NCI-H82 (cell line): ENCODE measurements at regions not wholly inside any gene's neighbourhood (a gene's known extent, or its start where the extent isn't known, plus 50 kb on each side); places are given as distances from the start of the nearest gene placed in this dataset.
"Not testable (repeated sequence)": the region's sequence is repeated elsewhere in the genome, so short reads cannot be mapped to it uniquely, and the experiment has no call there.

Source experiments
- DNase-seq: peaks from one replicate; lab custom pipeline; 2025; lab: John Stamatoyannopoulos, UW

GRCh38 chr16:51255349-51255972 lies 104.4 kb upstream of the SALL1 start:
- DNase-seq, result no peak

DNA sequence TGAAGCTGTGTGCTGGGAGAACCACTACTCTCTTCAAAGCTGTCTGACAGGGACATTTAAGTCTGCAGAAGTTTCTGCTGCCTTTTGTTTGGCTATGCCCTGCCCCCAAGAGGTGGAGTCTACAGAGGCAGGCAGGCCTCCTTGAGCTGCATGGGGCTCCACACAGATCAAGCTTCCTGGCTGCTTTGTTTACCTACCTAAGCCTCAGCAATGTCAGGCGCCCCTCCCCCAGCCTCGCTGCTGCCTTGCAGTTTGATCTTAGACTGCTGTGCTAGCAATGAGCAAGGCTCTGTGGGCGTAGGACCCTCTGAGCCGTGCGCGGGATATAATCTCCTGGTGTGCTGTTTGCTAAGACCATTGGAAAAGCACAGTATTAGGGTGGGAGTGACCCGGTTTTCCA lies 103.3 kb upstream of the SALL1 start:
- DNase-seq, result not testable (repeated sequence)

DNA sequence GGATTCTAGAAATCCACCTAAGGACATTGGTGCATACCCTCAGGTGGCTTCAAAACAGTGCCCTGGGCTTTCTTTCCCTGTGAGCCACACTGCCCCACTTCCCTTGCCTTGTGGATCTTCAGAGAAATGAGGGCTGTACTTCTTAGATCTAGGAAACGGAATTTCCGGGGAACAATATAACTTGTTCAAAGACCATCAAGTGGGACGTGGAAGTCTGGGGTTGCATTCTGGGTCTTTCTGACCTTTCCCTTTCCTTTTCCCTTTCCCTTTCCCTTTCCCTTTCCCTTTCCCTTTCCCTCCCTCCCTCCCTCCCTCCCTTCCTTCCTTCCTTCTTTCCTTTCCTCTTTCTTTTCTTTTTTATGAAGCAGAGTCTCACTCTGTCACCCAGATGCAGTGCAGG lies 97.1 kb upstream of the SALL1 start:
- no peak for DNase-seq

- DNase-seq, result no peak
Measured at GRCh38 chr16:51245658-51245995, 94.6 kb upstream of the SALL1 start.

GRCh38 chr16:51244887-51245657 lies 94.0 kb upstream of the SALL1 start:
- no peak for DNase-seq

DNA sequence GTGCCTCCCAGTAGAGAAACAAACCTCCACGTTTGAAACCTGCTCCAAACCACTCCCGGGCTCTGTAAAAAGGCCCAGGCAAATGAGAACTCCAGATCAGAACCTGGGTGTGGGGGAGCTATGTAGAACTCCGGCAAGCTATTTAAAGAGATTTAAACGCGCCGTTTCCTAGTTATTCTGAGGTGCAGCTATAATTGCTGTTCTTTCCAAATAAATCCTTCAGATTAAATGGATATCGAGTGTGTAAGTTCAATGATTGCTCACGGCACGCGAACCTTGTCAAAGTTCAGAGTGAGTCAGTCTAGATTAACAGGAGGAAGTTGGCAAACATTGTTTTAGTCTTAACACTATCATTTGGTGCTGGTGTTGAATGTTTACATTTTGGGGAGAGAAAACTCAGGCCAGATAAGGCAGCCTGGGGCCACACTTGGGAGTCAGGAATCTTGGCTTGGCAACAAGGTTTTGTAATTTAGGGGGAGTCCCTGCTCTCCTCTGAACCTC lies 92.9 kb upstream of the SALL1 start:
- DNase-seq, result no peak

GRCh38 chr16:51242296-51242994 lies 91.4 kb upstream of the SALL1 start:
- no peak for DNase-seq

- DNase-seq, result no peak
Measured at GRCh38 chr16:51239196-51239595, 88.1 kb upstream of the SALL1 start.

- peak; percentile 63 for DNase-seq
Measured at GRCh38 chr16:51237861-51238378, 86.8 kb upstream of the SALL1 start.

DNA sequence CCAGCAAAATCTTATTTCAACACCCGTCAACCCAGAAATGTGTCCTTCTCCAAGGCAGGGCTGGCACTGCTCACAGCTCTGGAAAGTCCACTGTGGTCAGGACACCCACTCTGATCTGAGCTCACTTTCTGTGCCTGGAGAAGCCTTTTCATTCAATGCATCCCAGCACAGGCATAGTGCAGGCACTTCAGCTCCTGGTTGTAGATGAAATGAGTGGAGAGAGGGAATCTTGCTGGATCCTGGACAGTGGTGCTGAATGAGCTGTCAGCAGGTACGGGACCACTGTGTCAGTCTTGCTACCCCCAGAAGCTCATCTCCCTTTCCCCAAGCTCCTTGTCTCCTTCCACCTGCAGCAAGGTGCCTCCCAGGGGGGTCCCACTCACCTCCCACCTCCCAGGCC lies 86.1 kb upstream of the SALL1 start:
- DNase-seq, result no peak

- no peak for DNase-seq
Measured at GRCh38 chr16:51236583-51236982, 85.5 kb upstream of the SALL1 start.

- DNase-seq, result no peak
Measured at GRCh38 chr16:51231702-51232101, 80.6 kb upstream of the SALL1 start.

GRCh38 chr16:51230035-51230434 lies 79.0 kb upstream of the SALL1 start:
- DNase-seq, result not testable (repeated sequence)

GRCh38 chr16:51228097-51228659 lies 77.1 kb upstream of the SALL1 start:
- DNase-seq, result no peak

- peak; percentile 48 for DNase-seq
Measured at GRCh38 chr16:51225878-51226277, 74.8 kb upstream of the SALL1 start.

DNA sequence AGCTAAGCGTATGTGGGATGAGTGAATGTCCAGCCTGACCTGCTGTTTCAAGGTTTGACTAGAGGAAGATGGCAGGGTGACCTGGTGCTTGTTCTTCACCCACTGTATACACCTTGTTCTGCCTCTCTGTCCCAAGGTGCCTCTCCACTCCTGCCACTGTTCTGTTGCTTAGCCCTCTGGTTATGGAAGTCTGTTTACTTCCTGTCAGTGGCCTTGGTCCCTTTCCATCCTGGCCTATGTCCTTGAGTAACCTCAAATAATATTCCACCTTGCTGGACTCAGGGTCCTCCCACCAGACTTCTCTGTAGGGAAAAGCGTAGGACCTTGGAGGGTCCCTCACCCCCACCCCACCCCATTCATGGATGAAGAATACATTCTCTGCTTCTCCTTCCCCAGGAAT lies 73.2 kb upstream of the SALL1 start:
- no peak for DNase-seq

GRCh38 chr16:51222016-51222415 lies 70.9 kb upstream of the SALL1 start:
- peak; percentile 10 for DNase-seq

GRCh38 chr16:51211148-51211547 lies 60.1 kb upstream of the SALL1 start:
- no peak for DNase-seq

- no peak for DNase-seq
Measured at GRCh38 chr16:51210087-51210486, 59.0 kb upstream of the SALL1 start.

GRCh38 chr16:51201604-51202003 lies 50.5 kb upstream of the SALL1 start:
- DNase-seq, result no peak
